K562 (cell line): ENCODE measurements at regions not wholly inside any gene's neighbourhood (a gene's known extent, or its start where the extent isn't known, plus 50 kb on each side); places are given as distances from the start of the nearest gene placed in this dataset.
A peak's percentile ranks its signal among the peaks of the same experiment; 100 is the strongest.

Experiments
- ATAC-seq: fragments of 200-7000 bp; cut with Tn5 transposase; 3 replicates; pipeline ENCODE4 v1.9.1; 2020; ENCODE audit warnings: moderate library complexity
- BruUV-seq: library from RNA; stranded (reverse); fragments of 400-500 nt; replicated peaks from 2 replicates; lab custom pipeline; 2021; lab: Mats Ljungman, UMichigan
- CTCF ChIA-PET: fragments of 300-600 bp; formaldehyde crosslinking; extraction: SDS; loops from one replicate; lab custom pipeline; 2021; ENCODE audit warnings: low intra/inter-chr PET ratio; lab: Yijun Ruan, JAX
- POLR2A ChIA-PET: fragments of 300-600, 350-650 bp; sonication (Branson Sonifier 250); formaldehyde crosslinking; extraction: SDS; loops from one replicate; lab custom pipeline; 2021; ENCODE audit warnings: antibody characterized with exemption, inconsistent platforms; lab: Yijun Ruan, JAX
- DNase-seq, 4 experiments: peaks; one replicate each; pipeline versions ENCODE4 v3.0.0 to v3.0.0-alpha.2; 2011 to 2018; ENCODE audit warnings: low spot score in 3 of 4, mixed read lengths in 3 of 4; ENCODE audit errors: extremely low read depth in 1 of 4
- FAIRE-seq: peaks from 2 replicates; lab custom pipeline; 2011; peaks lifted over from hg19 to GRCh38; lab: Jason Lieb, UNC
- H2AFZ ChIP-seq: 2 replicates; pipeline ENCODE4 v1.6.0; 2011; ENCODE audit warnings: low read depth, low read length, control low read depth, inconsistent platforms
- H3K27ac ChIP-seq: fragments of 200-600 bp; 3 replicates; pipeline ENCODE4 v1.8.0; 2011; ENCODE audit warnings: low read depth, mild to moderate bottlenecking, control low read depth, inconsistent platforms, low read length, moderate library complexity, mixed read lengths; ENCODE audit errors: extremely low read depth
- H3K27me3 ChIP-seq, 2 experiments: fragments of 300-600 bp in 1 of 2; 2 replicates in 1 of 2; 3 replicates in 1 of 2; pipeline versions ENCODE4 v1.6.0 to v1.8.0; 2011; ENCODE audit warnings: inconsistent platforms in 2 of 2, low read length in 2 of 2, mild to moderate bottlenecking in 1 of 2, mixed read lengths in 1 of 2, moderate library complexity in 1 of 2; ENCODE audit not compliant: control insufficient read depth in 2 of 2, insufficient read depth in 2 of 2
- H3K36me3 ChIP-seq: fragments of 300-600 bp; 3 replicates; pipeline ENCODE4 v1.8.0; 2011; ENCODE audit warnings: mild to moderate bottlenecking, low read length, inconsistent platforms; ENCODE audit not compliant: control insufficient read depth, insufficient read depth
- H3K4me1 ChIP-seq, 2 experiments: fragments of 200-600 bp in 1 of 2; replicated peaks in 1 of 2; 2 replicates in 1 of 2; 3 replicates in 1 of 2; pipeline versions ENCODE4 v1.5.1 to v1.8.0; 2011; ENCODE audit warnings: inconsistent platforms in 2 of 2, low read length in 2 of 2, mild to moderate bottlenecking in 1 of 2, mixed read lengths in 1 of 2, moderate library complexity in 1 of 2; ENCODE audit not compliant: control insufficient read depth in 2 of 2, insufficient read depth in 2 of 2
- H3K4me2 ChIP-seq: 2 replicates; pipeline ENCODE4 v1.6.1; 2011; ENCODE audit warnings: low read length, control low read depth, inconsistent platforms, mixed read lengths; ENCODE audit not compliant: insufficient read depth
- H3K4me3 ChIP-seq: fragments of 200-600 bp; sonication (generic), shearing (Covaris generic); 2 replicates; pipeline ENCODE4 v1.5.1; 2016; ENCODE audit warnings: control low read depth, inconsistent platforms
- H3K79me2 ChIP-seq: fragments of 200-600 bp; 3 replicates; pipeline ENCODE4 v1.8.0; 2011; ENCODE audit warnings: low read length, inconsistent platforms; ENCODE audit not compliant: control insufficient read depth, insufficient read depth
- H3K9ac ChIP-seq, 2 experiments: 2 replicates each; pipeline versions ENCODE4 v1.6.0 to v1.6.1; 2011; ENCODE audit warnings: low read depth in 2 of 2, low read length in 2 of 2, control low read depth in 1 of 2, inconsistent platforms in 1 of 2, mild to moderate bottlenecking in 1 of 2, mixed read lengths in 1 of 2; ENCODE audit not compliant: insufficient read depth in 1 of 2
- H3K9me1 ChIP-seq: one replicate; pipeline ENCODE4 v1.6.0; 2011; ENCODE audit warnings: inconsistent platforms, mild to moderate bottlenecking, low read length, moderate library complexity; ENCODE audit not compliant: control insufficient read depth, insufficient read depth
- H3K9me3 ChIP-seq: replicated peaks from 2 replicates; pipeline ENCODE4 v1.5.1; 2011; ENCODE audit warnings: low read depth, low read length, inconsistent platforms; ENCODE audit not compliant: control insufficient read depth, insufficient read depth
- H4K20me1 ChIP-seq: replicated peaks from 2 replicates; pipeline ENCODE4 v1.6.1; 2011; ENCODE audit warnings: low read length, inconsistent platforms, mixed read lengths; ENCODE audit not compliant: control insufficient read depth, insufficient read depth
- ATF3 ChIP-seq, 2 experiments: fragments of 450-650 bp in 1 of 2; sonication (generic) in 1 of 2; formaldehyde crosslinking in 1 of 2; IDR thresholded peaks in 1 of 2; conservative IDR thresholded peaks in 1 of 2; 2 replicates each; pipeline versions ENCODE4 v1.6.1 to v1.8.1; 2016 to 2023; ENCODE audit warnings: mild to moderate bottlenecking in 2 of 2, moderate library complexity in 2 of 2, inconsistent platforms in 1 of 2, missing genetic modification reagents in 1 of 2
- ATF4 ChIP-seq: fragments of 450-650 bp; formaldehyde crosslinking; IDR thresholded peaks from 2 replicates; pipeline ENCODE4 v1.4.0; 2022; ENCODE audit warnings: mild to moderate bottlenecking, moderate library complexity
- CEBPG ChIP-seq, 3 experiments: fragments of 200-800 bp in 1 of 3; sonication (Bioruptor generic) in 1 of 3; sonication (generic) in 1 of 3; formaldehyde crosslinking in 1 of 3; IDR thresholded peaks in 2 of 3; conservative IDR thresholded peaks in 1 of 3; 2 replicates each; pipeline versions ENCODE4 v1.6.1 to v1.8.0; 2016 to 2022; ENCODE audit warnings: missing compliant biosample characterization in 2 of 3, missing genetic modification characterization in 2 of 3, mild to moderate bottlenecking in 1 of 3, missing genetic modification reagents in 1 of 3
- DACH1 ChIP-seq: fragments of 450-650 bp; IDR thresholded peaks from 2 replicates; pipeline ENCODE4 v1.6.1; 2018; ENCODE audit not compliant: partially characterized antibody
- POLR2H ChIP-seq: IDR thresholded peaks from 2 replicates; pipeline ENCODE4 v1.6.1; 2016; ENCODE audit warnings: missing genetic modification characterization, low read depth, mild to moderate bottlenecking, control low read depth, missing compliant biosample characterization, moderate library complexity
- ZNF277 ChIP-seq: fragments of 250-450 bp; sonication (Bioruptor Pico); IDR thresholded peaks from 2 replicates; pipeline ENCODE4 v1.8.0; 2022; ENCODE audit warnings: inconsistent platforms, mild to moderate bottlenecking, moderate library complexity, borderline replicate concordance
- ZNF766 ChIP-seq: fragments of 200-800 bp; sonication (Bioruptor generic); conservative IDR thresholded peaks from 2 replicates; pipeline ENCODE4 v1.6.1; 2016; ENCODE audit warnings: missing genetic modification characterization, missing compliant biosample characterization
- WGBS: fragments of 100-300 bp; shearing (Covaris generic); methylation state at CpG from one replicate; pipeline ENCODE4 v1.1.6; 2016; ENCODE audit warnings: low coverage, mixed read lengths; ENCODE audit not compliant: insufficient coverage; ENCODE audit errors: missing lambda C conversion rate; 5-methylcytosine and 5-hydroxymethylcytosine counted together
- in situ Hi-C: fragments of 300-500 bp; cut with MboI; formaldehyde crosslinking; loops from 4 replicates; pipeline ENCODE4 v1.15.0; 2018; ENCODE audit warnings: inconsistent platforms, mixed read lengths
- intact Hi-C: fragments of 100-400 bp; cut with micrococcal nuclease; formaldehyde crosslinking; loops from 2 replicates; pipeline ENCODE4 v1.14.2; 2022

DNA sequence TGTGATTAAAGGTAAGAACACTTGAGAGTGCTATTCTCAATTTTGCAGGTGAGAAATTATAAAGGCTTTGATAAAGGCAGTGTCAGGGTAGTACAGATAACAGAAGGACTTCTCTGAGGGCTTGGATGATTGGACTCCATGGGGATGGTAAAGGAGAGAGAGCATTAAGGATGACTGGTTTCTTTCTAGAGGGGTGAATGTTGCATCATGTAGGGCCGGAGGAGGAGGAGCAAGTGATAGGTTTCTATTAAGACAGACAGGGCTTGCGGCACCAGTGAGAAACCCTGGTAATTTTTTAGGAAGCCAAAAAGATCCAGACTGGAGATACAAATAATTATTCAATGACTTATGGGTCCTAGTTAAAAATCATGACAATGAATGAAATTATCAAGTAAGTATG is 230.7 kb upstream of the MME start:
- DNase-seq (no peak), FAIRE-seq (no peak), ATAC-seq (no peak)
- 0% methylated on average over 2 of the region's 2 CpGs for WGBS
- ChIA-PET CTCF (no interaction called here), POLR2A (no interaction called here)
- no peak overlapping the region for H2AFZ ChIP-seq
- H3K36me3 ChIP-seq = no peaks in the 10 kb centered on the region
- in situ Hi-C loops = no loop called here
- TF ChIP-seq POLR2H (tag) (0 out of 2 replicates have a peak, but pooled peaks have one; percentile 25), ZNF766 (CRISPR knock-in tag) (peak; percentile 64), ZNF277 (CRISPR knock-in tag) (no peak), ATF4 (0 out of 2 replicates have a peak, but pooled peaks have one; percentile 67), DACH1 (no peak), ATF3 (IDR thresholded peaks at IDR 0.05) (peak; percentile 46; the same call in 1 of the 2 replicates), ATF3 (CRISPR knock-in tag; conservative IDR thresholded peaks at IDR 0.05) (no peak), CEBPG (CRISPR knock-in tag; IDR thresholded peaks at IDR 0.05) (no peak), CEBPG (tag; conservative IDR thresholded peaks at IDR 0.05 in 1 of 2, IDR thresholded peaks at IDR 0.05 in 1 of 2) (peak; percentile 21 to 67; a peak in 1 of 4 replicates)
- H4K20me1 ChIP-seq = no peaks in the 10 kb centered on the region
- no peaks in the 10 kb centered on the region for H3K27me3 ChIP-seq
- no peak overlapping the region for H3K4me2 ChIP-seq
- no peak overlapping the region for H3K9ac ChIP-seq
- H3K27ac ChIP-seq = no peak overlapping the region
- no peaks in the 10 kb centered on the region for H3K4me1 ChIP-seq
- no peaks in the 10 kb centered on the region for H3K79me2 ChIP-seq
- no peak overlapping the region for H3K4me3 ChIP-seq
- intact Hi-C loops = no loop called here
- no peaks in the 10 kb centered on the region for H3K9me1 ChIP-seq
- no TSS peak for BruUV-seq
- no peaks in the 10 kb centered on the region for H3K9me3 ChIP-seq
